ENCODE measurements at regions not wholly inside any gene's neighbourhood (a gene's known extent, or its start where the extent isn't known, plus 50 kb on each side); places are given as distances from the start of the nearest gene placed in this dataset.

GRCh38 chr15:35751413-35752133 is 205.6 kb upstream of the DPH6 start:
- TF ChIP-seq POLR2AphosphoS5 (IDR thresholded peaks at IDR 0.05; ENCODE audit: low read depth, low read length) (no peak), REST (IDR thresholded peaks at IDR 0.05; ENCODE audit: insufficient read depth in 1 of 2, low read depth in 2 of 2, low read length in 2 of 2) (no peak), FOXP2 (optimal IDR thresholded peaks at IDR 0.05; ENCODE audit: borderline replicate concordance, extremely low read depth, extremely low read length, insufficient read depth) (no peak), TAF1 (IDR thresholded peaks at IDR 0.05; ENCODE audit: borderline replicate concordance, insufficient read depth, low read length) (no peak)
